Type B pancreatic cell (in vitro differentiated cells): ENCODE measurements at regions not wholly inside any gene's neighbourhood (a gene's known extent, or its start where the extent isn't known, plus 50 kb on each side); places are given as distances from the start of the nearest gene placed in this dataset.

Source experiments
- DNase-seq: peaks from one replicate; pipeline ENCODE4 v3.0.0; 2021; ENCODE audit warnings: mixed read lengths; ENCODE audit not compliant: unreplicated experiment; ENCODE audit errors: extremely low spot score
- H3K27ac Mint-ChIP-seq: 2 replicates; pipeline ENCODE4 v1.8.0; 2021; ENCODE audit warnings: mild to moderate bottlenecking, mixed read lengths
- H3K27me3 Mint-ChIP-seq: 2 replicates; pipeline ENCODE4 v1.8.0; 2021; ENCODE audit warnings: mixed read lengths
- H3K36me3 Mint-ChIP-seq: 2 replicates; pipeline ENCODE4 v1.8.0; 2021; ENCODE audit warnings: mixed read lengths
- H3K4me1 Mint-ChIP-seq: one replicate; pipeline ENCODE4 v1.8.0; 2021; ENCODE audit warnings: mixed read lengths; ENCODE audit not compliant: unreplicated experiment
- H3K4me3 Mint-ChIP-seq: 2 replicates; pipeline ENCODE4 v1.8.0; 2021; ENCODE audit warnings: mild to moderate bottlenecking, mixed read lengths
- H3K9me3 Mint-ChIP-seq: 2 replicates; pipeline ENCODE4 v1.8.0; 2021; ENCODE audit warnings: mixed read lengths
- TF ChIP-seq, protein P1 (sequence below): fragments of 200-600 bp; sonication (generic); conservative IDR thresholded peaks from 2 replicates; pipeline ENCODE4 v1.5.0; 2021; ENCODE audit warnings: antibody characterized with exemption, mild to moderate bottlenecking

- DNase-seq = no peak
- Mint-ChIP-seq H3K27ac (no peak overlapping the region), H3K9me3 (no peaks in the 10 kb centered on the region), H3K4me1 (no peaks in the 10 kb centered on the region), H3K36me3 (no peaks in the 10 kb centered on the region), H3K4me3 (no peak overlapping the region), H3K27me3 (peaks cover 8% of the 10 kb centered on the region)
- TF ChIP-seq, protein P1, sequence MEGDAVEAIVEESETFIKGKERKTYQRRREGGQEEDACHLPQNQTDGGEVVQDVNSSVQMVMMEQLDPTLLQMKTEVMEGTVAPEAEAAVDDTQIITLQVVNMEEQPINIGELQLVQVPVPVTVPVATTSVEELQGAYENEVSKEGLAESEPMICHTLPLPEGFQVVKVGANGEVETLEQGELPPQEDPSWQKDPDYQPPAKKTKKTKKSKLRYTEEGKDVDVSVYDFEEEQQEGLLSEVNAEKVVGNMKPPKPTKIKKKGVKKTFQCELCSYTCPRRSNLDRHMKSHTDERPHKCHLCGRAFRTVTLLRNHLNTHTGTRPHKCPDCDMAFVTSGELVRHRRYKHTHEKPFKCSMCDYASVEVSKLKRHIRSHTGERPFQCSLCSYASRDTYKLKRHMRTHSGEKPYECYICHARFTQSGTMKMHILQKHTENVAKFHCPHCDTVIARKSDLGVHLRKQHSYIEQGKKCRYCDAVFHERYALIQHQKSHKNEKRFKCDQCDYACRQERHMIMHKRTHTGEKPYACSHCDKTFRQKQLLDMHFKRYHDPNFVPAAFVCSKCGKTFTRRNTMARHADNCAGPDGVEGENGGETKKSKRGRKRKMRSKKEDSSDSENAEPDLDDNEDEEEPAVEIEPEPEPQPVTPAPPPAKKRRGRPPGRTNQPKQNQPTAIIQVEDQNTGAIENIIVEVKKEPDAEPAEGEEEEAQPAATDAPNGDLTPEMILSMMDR = no peak
Measured at GRCh38 chr22:19635644-19636043, 78.7 kb upstream of the SEPTIN5 start.

DNA sequence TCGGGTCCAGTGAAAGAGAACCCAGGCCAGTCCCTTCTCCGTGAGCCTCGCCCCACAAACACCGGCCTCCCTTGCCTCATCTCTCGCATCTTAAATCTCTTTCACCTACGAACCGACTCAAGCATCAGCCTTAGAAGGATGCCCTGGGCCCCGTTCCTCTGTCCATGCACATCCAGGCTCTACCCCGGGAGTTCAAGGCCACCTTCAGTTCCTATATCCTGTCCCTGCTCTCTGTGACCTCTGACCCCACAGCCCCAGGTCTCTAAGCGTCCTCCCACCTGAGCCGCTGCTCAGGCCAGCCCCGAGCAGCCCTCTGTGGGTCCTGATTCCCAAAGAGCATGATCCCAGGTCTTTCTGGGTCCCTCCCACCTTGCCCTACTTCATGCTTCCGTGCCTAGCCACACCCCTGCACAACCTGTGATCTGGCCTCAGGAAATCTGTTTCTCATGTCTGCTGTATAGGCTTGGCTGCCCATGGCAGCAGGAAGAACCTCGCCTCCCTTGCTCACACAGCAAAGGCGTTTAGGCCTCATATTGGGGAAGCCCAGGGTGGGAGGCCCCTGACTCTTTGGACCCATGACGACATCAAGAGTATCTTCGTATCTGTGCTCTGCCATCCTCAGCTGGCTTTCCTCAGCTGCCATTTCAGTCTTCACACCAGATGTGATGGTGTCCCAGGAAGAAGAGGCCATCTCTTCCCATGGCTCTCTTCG, 77.5 kb upstream of the SEPTIN5 start:
- H3K36me3 Mint-ChIP-seq = no peaks in the 10 kb centered on the region
- no peak overlapping the region for H3K4me3 Mint-ChIP-seq
- H3K27me3 Mint-ChIP-seq = peaks cover 12% of the 10 kb centered on the region
- TF ChIP-seq, protein P1 = no peak
- no peak for DNase-seq
- peaks cover 4% of the 10 kb centered on the region for H3K4me1 Mint-ChIP-seq
- no peaks in the 10 kb centered on the region for H3K9me3 Mint-ChIP-seq
- H3K27ac Mint-ChIP-seq = no peak overlapping the region

- TF ChIP-seq, protein P1 = no peak
- Mint-ChIP-seq H3K27ac (no peak overlapping the region), H3K9me3 (no peaks in the 10 kb centered on the region), H3K4me3 (no peak overlapping the region), H3K27me3 (peaks cover 8% of the 10 kb centered on the region), H3K4me1 (peaks cover 4% of the 10 kb centered on the region), H3K36me3 (no peaks in the 10 kb centered on the region)
- no peak for DNase-seq
Measured at GRCh38 chr22:19637408-19638281, 76.7 kb upstream of the SEPTIN5 start.

- peaks cover 4% of the 10 kb centered on the region for H3K4me1 Mint-ChIP-seq
- H3K27ac Mint-ChIP-seq = no peak overlapping the region
- no peaks in the 10 kb centered on the region for H3K9me3 Mint-ChIP-seq
- peaks cover 8% of the 10 kb centered on the region for H3K27me3 Mint-ChIP-seq
- TF ChIP-seq, protein P1 = no peak
- no peak for DNase-seq
- H3K4me3 Mint-ChIP-seq = no peak overlapping the region
- H3K36me3 Mint-ChIP-seq = no peaks in the 10 kb centered on the region
Measured at GRCh38 chr22:19638282-19639015, 75.9 kb upstream of the SEPTIN5 start.

- DNase-seq = no peak
- TF ChIP-seq, protein P1 = no peak
- H3K9me3 Mint-ChIP-seq = no peaks in the 10 kb centered on the region
- H3K4me1 Mint-ChIP-seq = peaks cover 4% of the 10 kb centered on the region
- H3K27me3 Mint-ChIP-seq = peaks cover 8% of the 10 kb centered on the region
- H3K4me3 Mint-ChIP-seq = no peak overlapping the region
- no peaks in the 10 kb centered on the region for H3K36me3 Mint-ChIP-seq
- H3K27ac Mint-ChIP-seq = no peak overlapping the region
Measured at GRCh38 chr22:19639610-19640135, 74.6 kb upstream of the SEPTIN5 start.
